Progenitor cell of endocrine pancreas (in vitro differentiated cells): ENCODE measurements at regions not wholly inside any gene's neighbourhood (a gene's known extent, or its start where the extent isn't known, plus 50 kb on each side); places are given as distances from the start of the nearest gene placed in this dataset.

Source experiments
- DNase-seq: peaks from one replicate; pipeline ENCODE4 v3.0.0; 2021; ENCODE audit warnings: low spot score; ENCODE audit not compliant: unreplicated experiment
- H3K27ac Mint-ChIP-seq: 2 replicates; pipeline ENCODE4 v1.8.0; 2021; ENCODE audit warnings: mild to moderate bottlenecking, moderate library complexity, mixed read lengths
- H3K27me3 Mint-ChIP-seq: 2 replicates; pipeline ENCODE4 v1.8.0; 2021; ENCODE audit warnings: mixed read lengths
- H3K36me3 Mint-ChIP-seq: 2 replicates; pipeline ENCODE4 v1.8.0; 2022; ENCODE audit warnings: mixed read lengths; ENCODE audit not compliant: insufficient read depth
- H3K4me1 Mint-ChIP-seq: 2 replicates; pipeline ENCODE4 v1.8.0; 2021; ENCODE audit warnings: low read depth, mixed read lengths
- H3K4me3 Mint-ChIP-seq: 2 replicates; pipeline ENCODE4 v1.8.0; 2021; ENCODE audit warnings: low read depth, mild to moderate bottlenecking, moderate library complexity, mixed read lengths
- H3K9me3 Mint-ChIP-seq: 2 replicates; pipeline ENCODE4 v1.8.0; 2021; ENCODE audit warnings: low read depth, mixed read lengths
- TF ChIP-seq, protein P1 (sequence below): fragments of 200-600 bp; sonication (generic); IDR thresholded peaks from one replicate; pipeline ENCODE4 v1.5.0; 2021; ENCODE audit warnings: antibody characterized with exemption, mild to moderate bottlenecking; ENCODE audit not compliant: unreplicated experiment

DNA sequence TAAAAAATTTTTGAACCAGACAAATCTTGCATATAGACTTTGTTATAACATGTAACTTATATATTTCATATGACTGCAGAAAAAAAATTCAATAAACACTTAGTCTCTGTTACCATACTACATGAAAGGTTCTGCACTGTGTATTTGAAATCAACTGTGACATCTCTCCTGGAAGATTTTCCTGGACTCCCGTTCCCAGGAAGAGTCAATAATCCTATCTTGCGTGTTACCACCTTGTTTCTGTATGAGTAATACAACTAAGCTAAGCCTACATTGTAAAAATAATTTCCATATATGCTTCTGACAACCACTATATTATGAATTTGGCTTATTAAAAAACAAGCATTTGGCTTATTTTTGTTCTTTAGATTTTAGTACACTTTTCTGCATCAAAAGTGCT, 665.6 kb upstream of the SOX9 start:
- H3K4me1 Mint-ChIP-seq: no peaks in the 10 kb centered on the region
- no peak overlapping the region for H3K4me3 Mint-ChIP-seq
- H3K9me3 Mint-ChIP-seq: peaks cover 3% of the 10 kb centered on the region
- H3K36me3 Mint-ChIP-seq: no peaks in the 10 kb centered on the region
- TF ChIP-seq, protein P1, sequence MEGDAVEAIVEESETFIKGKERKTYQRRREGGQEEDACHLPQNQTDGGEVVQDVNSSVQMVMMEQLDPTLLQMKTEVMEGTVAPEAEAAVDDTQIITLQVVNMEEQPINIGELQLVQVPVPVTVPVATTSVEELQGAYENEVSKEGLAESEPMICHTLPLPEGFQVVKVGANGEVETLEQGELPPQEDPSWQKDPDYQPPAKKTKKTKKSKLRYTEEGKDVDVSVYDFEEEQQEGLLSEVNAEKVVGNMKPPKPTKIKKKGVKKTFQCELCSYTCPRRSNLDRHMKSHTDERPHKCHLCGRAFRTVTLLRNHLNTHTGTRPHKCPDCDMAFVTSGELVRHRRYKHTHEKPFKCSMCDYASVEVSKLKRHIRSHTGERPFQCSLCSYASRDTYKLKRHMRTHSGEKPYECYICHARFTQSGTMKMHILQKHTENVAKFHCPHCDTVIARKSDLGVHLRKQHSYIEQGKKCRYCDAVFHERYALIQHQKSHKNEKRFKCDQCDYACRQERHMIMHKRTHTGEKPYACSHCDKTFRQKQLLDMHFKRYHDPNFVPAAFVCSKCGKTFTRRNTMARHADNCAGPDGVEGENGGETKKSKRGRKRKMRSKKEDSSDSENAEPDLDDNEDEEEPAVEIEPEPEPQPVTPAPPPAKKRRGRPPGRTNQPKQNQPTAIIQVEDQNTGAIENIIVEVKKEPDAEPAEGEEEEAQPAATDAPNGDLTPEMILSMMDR: no peak
- no peaks in the 10 kb centered on the region for H3K27me3 Mint-ChIP-seq
- no peak overlapping the region for H3K27ac Mint-ChIP-seq
- DNase-seq: no peak

DNA sequence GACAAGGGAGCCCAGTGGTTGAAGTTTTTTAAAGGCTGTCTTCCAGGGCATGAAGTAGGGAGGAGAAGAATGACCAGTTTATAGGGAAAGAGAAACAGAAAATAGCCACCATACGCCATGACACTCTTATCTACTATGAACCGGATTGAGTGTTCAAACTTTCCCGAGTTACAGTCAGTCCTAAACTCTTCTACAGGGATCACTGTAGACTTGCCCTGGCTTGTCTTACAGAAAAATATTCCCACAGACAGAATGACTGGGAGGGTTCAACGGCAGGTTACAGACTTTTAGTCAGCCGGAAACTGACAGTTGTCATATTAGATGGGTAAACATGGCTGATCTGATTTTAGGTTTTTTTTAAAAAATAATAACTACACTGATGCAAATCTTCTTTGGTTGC, 662.5 kb upstream of the SOX9 start:
- Mint-ChIP-seq H3K4me1 (no peaks in the 10 kb centered on the region), H3K4me3 (no peak overlapping the region), H3K27ac (no peak overlapping the region), H3K27me3 (peaks cover 3% of the 10 kb centered on the region), H3K9me3 (peaks cover 8% of the 10 kb centered on the region), H3K36me3 (no peaks in the 10 kb centered on the region)
- no peak for DNase-seq
- TF ChIP-seq, protein P1: no peak

DNA sequence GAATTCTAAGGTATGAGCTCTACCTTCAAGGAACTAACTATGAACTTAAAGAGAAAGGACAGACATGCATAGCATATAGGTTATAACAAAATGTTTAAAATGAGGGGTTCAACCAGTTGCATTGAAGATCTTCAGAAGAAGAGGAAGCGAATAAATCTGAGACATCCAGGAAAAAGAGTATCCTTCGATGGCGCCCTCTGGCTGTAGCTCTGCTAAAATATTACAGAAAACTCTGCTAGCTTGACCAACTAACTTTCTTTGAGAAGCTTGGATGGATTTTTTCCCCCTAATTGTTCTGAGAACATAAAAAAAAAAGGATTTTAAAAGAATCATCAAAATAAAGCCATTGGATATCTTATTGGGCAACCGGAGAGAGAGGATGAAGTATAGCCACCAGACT, 659.9 kb upstream of the SOX9 start:
- H3K27ac Mint-ChIP-seq: no peak overlapping the region
- H3K4me1 Mint-ChIP-seq: no peaks in the 10 kb centered on the region

DNA sequence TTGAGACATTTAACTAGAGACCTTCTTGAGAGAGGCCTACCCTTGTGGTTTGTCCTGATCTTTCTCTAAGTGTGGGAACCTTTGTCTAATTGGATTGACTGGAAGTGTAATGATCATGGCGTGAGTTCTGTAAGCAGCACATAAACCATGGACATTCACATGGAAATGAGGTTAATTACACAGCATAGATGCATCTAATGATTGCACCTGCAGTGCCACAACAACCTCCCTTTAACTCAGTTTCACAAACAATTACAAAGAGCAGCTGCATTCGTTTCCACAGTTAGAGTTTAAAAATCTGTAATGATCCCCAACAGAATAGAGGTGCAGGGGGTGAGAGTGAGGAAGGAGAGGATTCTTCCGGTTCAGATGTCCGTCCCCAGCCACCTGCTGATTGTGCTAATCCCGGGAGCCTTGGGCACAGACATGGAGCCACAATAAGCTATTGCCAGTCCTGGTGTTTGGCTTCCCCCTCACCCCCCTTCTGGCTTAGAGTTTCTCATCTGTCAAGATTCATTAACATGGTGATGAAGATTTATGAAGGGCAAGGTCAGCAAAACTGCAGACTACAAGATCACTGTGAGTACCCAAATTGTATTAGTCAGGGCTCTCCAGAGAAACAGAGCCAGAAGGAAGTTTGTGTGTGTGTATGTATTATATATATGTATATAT, 659.2 kb upstream of the SOX9 start:
- peaks cover 12% of the 10 kb centered on the region for H3K9me3 Mint-ChIP-seq

More for the DNA sequence above, 659.9 kb upstream of the SOX9 start:
- DNase-seq: no peak
- peaks cover 11% of the 10 kb centered on the region for H3K9me3 Mint-ChIP-seq
- H3K27me3 Mint-ChIP-seq: peaks cover 3% of the 10 kb centered on the region
- H3K36me3 Mint-ChIP-seq: no peaks in the 10 kb centered on the region
- TF ChIP-seq, protein P1: peak; percentile 49
- H3K4me3 Mint-ChIP-seq: no peak overlapping the region

DNA sequence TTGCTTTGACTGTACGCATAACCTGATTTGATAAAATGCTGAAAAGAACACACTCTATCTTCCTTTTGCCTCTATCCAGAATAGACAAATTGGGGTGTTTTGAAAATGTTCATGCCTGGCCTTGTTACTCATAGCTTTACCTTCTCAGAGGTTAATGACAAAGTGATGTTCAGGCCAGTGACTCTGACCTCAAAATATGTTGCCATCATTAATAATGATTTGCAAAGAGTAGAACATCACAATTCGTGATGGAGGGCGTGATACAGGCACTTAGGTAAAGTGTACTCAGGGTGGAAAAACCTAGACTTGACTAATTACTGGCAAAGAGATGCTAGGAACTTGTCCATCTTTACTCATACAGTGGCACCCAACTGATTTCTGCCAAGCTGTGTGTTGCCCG, 656.6 kb upstream of the SOX9 start:
- TF ChIP-seq, protein P1: no peak
- peaks cover 14% of the 10 kb centered on the region for H3K9me3 Mint-ChIP-seq
- H3K4me1 Mint-ChIP-seq: no peaks in the 10 kb centered on the region

More for the DNA sequence above, 659.2 kb upstream of the SOX9 start:
- Mint-ChIP-seq H3K36me3 (no peaks in the 10 kb centered on the region), H3K27ac (no peak overlapping the region), H3K4me1 (no peaks in the 10 kb centered on the region), H3K4me3 (no peak overlapping the region), H3K27me3 (peaks cover 4% of the 10 kb centered on the region)
- DNase-seq: no peak
- TF ChIP-seq, protein P1: no peak

More for the DNA sequence above, 656.6 kb upstream of the SOX9 start:
- no peaks in the 10 kb centered on the region for H3K36me3 Mint-ChIP-seq
- no peak overlapping the region for H3K4me3 Mint-ChIP-seq
- H3K27me3 Mint-ChIP-seq: peaks cover 5% of the 10 kb centered on the region
- DNase-seq: no peak
- no peak overlapping the region for H3K27ac Mint-ChIP-seq
